ENCODE measurements at regions not wholly inside any gene's neighbourhood (a gene's known extent, or its start where the extent isn't known, plus 50 kb on each side); places are given as distances from the start of the nearest gene placed in this dataset.

GRCh38 chr12:90199006-90199405 is 490.4 kb upstream of the ATP2B1 start:
- Histone ChIP-seq H3K27me3 (ENCODE audit: insufficient read depth, low read length) (no peaks in the 10 kb centered on the region), H3K9me3 (ENCODE audit: low read depth, low read length) (no peaks in the 10 kb centered on the region), H3K4me1 (ENCODE audit: insufficient read depth, low read length) (no peaks in the 10 kb centered on the region), H3K4me3 (ENCODE audit: low read length) (no peak overlapping the region)

- Histone ChIP-seq H3K4me3 (ENCODE audit: low read length) (no peak overlapping the region), H3K9me3 (ENCODE audit: low read depth, low read length) (no peaks in the 10 kb centered on the region), H3K27me3 (ENCODE audit: insufficient read depth, low read length) (no peaks in the 10 kb centered on the region), H3K4me1 (ENCODE audit: insufficient read depth, low read length) (no peaks in the 10 kb centered on the region)
These were observed 484.9 kb upstream of the ATP2B1 start for GRCh38 chr12:90193500-90193899.

- Histone ChIP-seq H3K4me3 (ENCODE audit: low read length) (no peak overlapping the region), H3K27me3 (ENCODE audit: insufficient read depth, low read length) (no peaks in the 10 kb centered on the region), H3K4me1 (ENCODE audit: insufficient read depth, low read length) (no peaks in the 10 kb centered on the region), H3K9me3 (ENCODE audit: low read depth, low read length) (peaks cover 9% of the 10 kb centered on the region)
These were observed 480.2 kb upstream of the ATP2B1 start for GRCh38 chr12:90188857-90189256.

- H3K27me3 ChIP-seq (ENCODE audit: insufficient read depth, low read length), result no peaks in the 10 kb centered on the region
These were observed 474.6 kb upstream of the ATP2B1 start for GRCh38 chr12:90183201-90183600.

GRCh38 chr12:90181216-90181615 is 472.6 kb upstream of the ATP2B1 start:
- Histone ChIP-seq H3K4me3 (ENCODE audit: low read length) (no peak overlapping the region), H3K4me1 (ENCODE audit: insufficient read depth, low read length) (no peaks in the 10 kb centered on the region), H3K27me3 (ENCODE audit: insufficient read depth, low read length) (no peaks in the 10 kb centered on the region), H3K9me3 (ENCODE audit: low read depth, low read length) (peaks cover 17% of the 10 kb centered on the region)

More at GRCh38 chr12:90183201-90183600, 474.6 kb upstream of the ATP2B1 start:
- H3K4me3 ChIP-seq (ENCODE audit: low read length), result no peak overlapping the region
- H3K9me3 ChIP-seq (ENCODE audit: low read depth, low read length), result peaks cover 17% of the 10 kb centered on the region
- H3K4me1 ChIP-seq (ENCODE audit: insufficient read depth, low read length), result no peaks in the 10 kb centered on the region

GRCh38 chr12:90174956-90175355 is 466.3 kb upstream of the ATP2B1 start:
- H3K27me3 ChIP-seq (ENCODE audit: insufficient read depth, low read length), result no peaks in the 10 kb centered on the region
- no peak overlapping the region for H3K4me3 ChIP-seq (ENCODE audit: low read length)
- H3K4me1 ChIP-seq (ENCODE audit: insufficient read depth, low read length), result no peaks in the 10 kb centered on the region
- no peaks in the 10 kb centered on the region for H3K9me3 ChIP-seq (ENCODE audit: low read depth, low read length)

GRCh38 chr12:90174198-90174510 is 465.5 kb upstream of the ATP2B1 start:
- H3K27me3 ChIP-seq (ENCODE audit: insufficient read depth, low read length), result no peaks in the 10 kb centered on the region
- H3K9me3 ChIP-seq (ENCODE audit: low read depth, low read length), result no peaks in the 10 kb centered on the region
- H3K4me3 ChIP-seq (ENCODE audit: low read length), result no peak overlapping the region
- no peaks in the 10 kb centered on the region for H3K4me1 ChIP-seq (ENCODE audit: insufficient read depth, low read length)

- H3K9me3 ChIP-seq (ENCODE audit: low read depth, low read length), result no peaks in the 10 kb centered on the region
- H3K4me1 ChIP-seq (ENCODE audit: insufficient read depth, low read length), result no peaks in the 10 kb centered on the region
- H3K4me3 ChIP-seq (ENCODE audit: low read length), result no peak overlapping the region
- H3K27me3 ChIP-seq (ENCODE audit: insufficient read depth, low read length), result no peaks in the 10 kb centered on the region
These were observed 465.0 kb upstream of the ATP2B1 start for GRCh38 chr12:90173499-90174197.

GRCh38 chr12:90172524-90172923 is 463.9 kb upstream of the ATP2B1 start:
- no peaks in the 10 kb centered on the region for H3K9me3 ChIP-seq (ENCODE audit: low read depth, low read length)
- H3K4me3 ChIP-seq (ENCODE audit: low read length), result no peak overlapping the region
- no peaks in the 10 kb centered on the region for H3K27me3 ChIP-seq (ENCODE audit: insufficient read depth, low read length)
- no peaks in the 10 kb centered on the region for H3K4me1 ChIP-seq (ENCODE audit: insufficient read depth, low read length)

GRCh38 chr12:90170740-90171139 is 462.1 kb upstream of the ATP2B1 start:
- Histone ChIP-seq H3K27me3 (ENCODE audit: insufficient read depth, low read length) (no peaks in the 10 kb centered on the region), H3K4me1 (ENCODE audit: insufficient read depth, low read length) (no peaks in the 10 kb centered on the region), H3K9me3 (ENCODE audit: low read depth, low read length) (no peaks in the 10 kb centered on the region), H3K4me3 (ENCODE audit: low read length) (no peak overlapping the region)

- Histone ChIP-seq H3K4me3 (ENCODE audit: low read length) (no peak overlapping the region), H3K9me3 (ENCODE audit: low read depth, low read length) (no peaks in the 10 kb centered on the region), H3K4me1 (ENCODE audit: insufficient read depth, low read length) (no peaks in the 10 kb centered on the region), H3K27me3 (ENCODE audit: insufficient read depth, low read length) (no peaks in the 10 kb centered on the region)
These were observed 459.0 kb upstream of the ATP2B1 start for GRCh38 chr12:90167518-90168208.

GRCh38 chr12:90166671-90167070 is 458.0 kb upstream of the ATP2B1 start:
- no peaks in the 10 kb centered on the region for H3K9me3 ChIP-seq (ENCODE audit: low read depth, low read length)
- H3K27me3 ChIP-seq (ENCODE audit: insufficient read depth, low read length), result no peaks in the 10 kb centered on the region
- H3K4me1 ChIP-seq (ENCODE audit: insufficient read depth, low read length), result no peaks in the 10 kb centered on the region
- H3K4me3 ChIP-seq (ENCODE audit: low read length), result no peak overlapping the region

- H3K9me3 ChIP-seq (ENCODE audit: low read depth, low read length), result no peaks in the 10 kb centered on the region
- no peaks in the 10 kb centered on the region for H3K4me1 ChIP-seq (ENCODE audit: insufficient read depth, low read length)
- no peak overlapping the region for H3K4me3 ChIP-seq (ENCODE audit: low read length)
- H3K27me3 ChIP-seq (ENCODE audit: insufficient read depth, low read length), result no peaks in the 10 kb centered on the region
These were observed 457.4 kb upstream of the ATP2B1 start for GRCh38 chr12:90166012-90166411.

- no peaks in the 10 kb centered on the region for H3K27me3 ChIP-seq (ENCODE audit: insufficient read depth, low read length)
- H3K4me1 ChIP-seq (ENCODE audit: insufficient read depth, low read length), result no peaks in the 10 kb centered on the region
- H3K9me3 ChIP-seq (ENCODE audit: low read depth, low read length), result no peaks in the 10 kb centered on the region
- H3K4me3 ChIP-seq (ENCODE audit: low read length), result no peak overlapping the region
These were observed 455.3 kb upstream of the ATP2B1 start for GRCh38 chr12:90163975-90164374.

- H3K9me3 ChIP-seq (ENCODE audit: low read depth, low read length), result no peaks in the 10 kb centered on the region
- no peaks in the 10 kb centered on the region for H3K4me1 ChIP-seq (ENCODE audit: insufficient read depth, low read length)
These were observed 445.2 kb upstream of the ATP2B1 start for GRCh38 chr12:90153827-90154226.

More at GRCh38 chr12:90153827-90154226, 445.2 kb upstream of the ATP2B1 start:
- Histone ChIP-seq H3K4me3 (ENCODE audit: low read length) (no peak overlapping the region), H3K27me3 (ENCODE audit: insufficient read depth, low read length) (no peaks in the 10 kb centered on the region)

All from mononuclear cell (primary cell).